Keratinocyte (primary cell): ENCODE measurements at regions not wholly inside any gene's neighbourhood (a gene's known extent, or its start where the extent isn't known, plus 50 kb on each side); places are given as distances from the start of the nearest gene placed in this dataset.

Experiments
- DNase-seq: peaks from one replicate; pipeline ENCODE4 v3.0.0-alpha.2; 2011; ENCODE audit warnings: low read depth, missing footprints, low spot score
- FAIRE-seq: peaks from 2 replicates; lab custom pipeline; 2011; peaks lifted over from hg19 to GRCh38; lab: Jason Lieb, UNC
- H2AFZ ChIP-seq: 2 replicates; pipeline ENCODE4 v1.6.0; 2012; ENCODE audit warnings: low read length, control low read depth, inconsistent platforms; ENCODE audit not compliant: control insufficient read depth
- H3K27ac ChIP-seq: 2 replicates; pipeline ENCODE4 v1.5.1; 2011; ENCODE audit warnings: low read length; ENCODE audit not compliant: control insufficient read depth, insufficient read depth
- H3K27me3 ChIP-seq: 3 replicates; pipeline ENCODE4 v1.6.0; 2011; ENCODE audit warnings: low read length; ENCODE audit not compliant: control insufficient read depth, insufficient read depth; ENCODE audit errors: extremely low read depth
- H3K36me3 ChIP-seq, 2 experiments: 2 replicates in 1 of 2; 3 replicates in 1 of 2; pipeline ENCODE4 v1.5.1; 2011; ENCODE audit warnings: low read length in 2 of 2, mild to moderate bottlenecking in 1 of 2; ENCODE audit not compliant: control insufficient read depth in 2 of 2, insufficient read depth in 2 of 2; ENCODE audit errors: extremely low read depth in 1 of 2
- H3K4me1 ChIP-seq: 3 replicates; pipeline ENCODE4 v1.5.1; 2011; ENCODE audit warnings: low read length; ENCODE audit not compliant: control insufficient read depth, insufficient read depth; ENCODE audit errors: extremely low read depth
- H3K4me2 ChIP-seq: 3 replicates; pipeline ENCODE4 v1.6.0; 2011; ENCODE audit warnings: low read depth, low read length; ENCODE audit not compliant: control insufficient read depth, insufficient read depth; ENCODE audit errors: extremely low read depth
- H3K4me3 ChIP-seq, 3 experiments: fragments of 200-600 bp in 1 of 3; sonication (generic) in 1 of 3; 2 replicates in 2 of 3; 3 replicates in 1 of 3; pipeline ENCODE4 v1.5.1; 2011 to 2016; ENCODE audit warnings: low read length in 3 of 3, mild to moderate bottlenecking in 3 of 3, control low read depth in 2 of 3, inconsistent platforms in 1 of 3, low read depth in 1 of 3, mixed read lengths in 1 of 3, mixed run types in 1 of 3, moderate library complexity in 1 of 3; ENCODE audit not compliant: control insufficient read depth in 2 of 3, insufficient read depth in 2 of 3; ENCODE audit errors: extremely low read depth in 1 of 3
- H3K79me2 ChIP-seq: 2 replicates; pipeline ENCODE4 v1.6.0; 2012; ENCODE audit warnings: low read length; ENCODE audit not compliant: control insufficient read depth, insufficient read depth
- H3K9ac ChIP-seq: 3 replicates; pipeline ENCODE4 v1.6.0; 2011; ENCODE audit warnings: low read length; ENCODE audit not compliant: control insufficient read depth, insufficient read depth; ENCODE audit errors: extremely low read depth
- H3K9me1 ChIP-seq: 3 replicates; pipeline ENCODE4 v1.6.0; 2011; ENCODE audit warnings: low read length; ENCODE audit not compliant: control insufficient read depth, insufficient read depth; ENCODE audit errors: extremely low read depth
- H3K9me3 ChIP-seq: 2 replicates; pipeline ENCODE4 v1.5.1; 2012; ENCODE audit warnings: low read depth, low read length; ENCODE audit not compliant: control insufficient read depth
- H4K20me1 ChIP-seq: 3 replicates; pipeline ENCODE4 v1.6.0; 2011; ENCODE audit warnings: low read length; ENCODE audit not compliant: control insufficient read depth, insufficient read depth; ENCODE audit errors: extremely low read depth
- CTCF ChIP-seq, 3 experiments: IDR thresholded peaks in 1 of 3; conservative IDR thresholded peaks in 1 of 3; optimal IDR thresholded peaks in 1 of 3; 2 replicates in 2 of 3; 3 replicates in 1 of 3; pipeline versions ENCODE3 to v1.5.1; 2011; ENCODE audit warnings: low read length in 3 of 3, mild to moderate bottlenecking in 3 of 3, moderate library complexity in 2 of 3, control low read depth in 1 of 3, inconsistent platforms in 1 of 3; ENCODE audit not compliant: insufficient read depth in 2 of 3; ENCODE audit errors: extremely low read depth in 1 of 3
- EZH2 ChIP-seq: IDR thresholded peaks from one replicate; pipeline ENCODE4 v1.6.1; 2012; ENCODE audit warnings: inconsistent platforms, mild to moderate bottlenecking, low read length, moderate library complexity
- dilution Hi-C: fragments of 300-500 bp; cut with MboI; formaldehyde crosslinking; loops from one replicate; pipeline ENCODE4 v1.7.0; 2020; ENCODE audit warnings: low sequenced_read_pairs; ENCODE audit not compliant: extremely low pct_ligation_motif_present

- Histone ChIP-seq H3K79me2 (no peaks in the 10 kb centered on the region), H3K4me2 (no peak overlapping the region), H3K27ac (no peak overlapping the region), H3K36me3 (no peaks in the 10 kb centered on the region), H3K4me1 (no peaks in the 10 kb centered on the region), H3K27me3 (peaks cover 10% of the 10 kb centered on the region), H3K9me1 (no peaks in the 10 kb centered on the region), H3K9ac (no peak overlapping the region), H3K4me3 (no peak overlapping the region), H2AFZ (no peak overlapping the region), H3K9me3 (no peaks in the 10 kb centered on the region), H4K20me1 (no peaks in the 10 kb centered on the region)
- DNase-seq, result no peak
- dilution Hi-C loops, result no loop called here
- no peak for FAIRE-seq
- no peak for TF ChIP-seq CTCF (optimal IDR thresholded peaks at IDR 0.05 in 1 of 3, IDR thresholded peaks at IDR 0.05 in 1 of 3, conservative IDR thresholded peaks at IDR 0.05 in 1 of 3; ENCODE audit: extremely low read depth in 1 of 3, insufficient read depth in 2 of 3, low read length in 3 of 3)
- no peak for TF ChIP-seq EZH2
Measured at GRCh38 chr1:184145083-184145482, 93.6 kb downstream of the TSEN15 start.

GRCh38 chr1:184146202-184146601, 94.7 kb downstream of the TSEN15 start:
- Histone ChIP-seq H3K9me3 (no peaks in the 10 kb centered on the region), H3K9ac (no peak overlapping the region), H3K27ac (no peak overlapping the region), H3K9me1 (no peaks in the 10 kb centered on the region), H3K27me3 (peaks cover 10% of the 10 kb centered on the region), H4K20me1 (no peaks in the 10 kb centered on the region), H2AFZ (no peak overlapping the region), H3K4me2 (no peak overlapping the region), H3K4me1 (no peaks in the 10 kb centered on the region), H3K36me3 (no peaks in the 10 kb centered on the region), H3K79me2 (no peaks in the 10 kb centered on the region), H3K4me3 (no peak overlapping the region)
- dilution Hi-C loops, result no loop called here
- FAIRE-seq (no peak), DNase-seq (no peak)
- no peak for TF ChIP-seq EZH2
- TF ChIP-seq CTCF (optimal IDR thresholded peaks at IDR 0.05 in 1 of 3, IDR thresholded peaks at IDR 0.05 in 1 of 3, conservative IDR thresholded peaks at IDR 0.05 in 1 of 3; ENCODE audit: extremely low read depth in 1 of 3, insufficient read depth in 2 of 3, low read length in 3 of 3), result no peak
